Uterus (tissue), 2 donors: ENCODE measurements at regions not wholly inside any gene's neighbourhood (a gene's known extent, or its start where the extent isn't known, plus 50 kb on each side); places are given as distances from the start of the nearest gene placed in this dataset.

ENCODE experiments used
- CTCF ChIP-seq, 4 experiments: fragments of 200-600 bp in 2 of 4; fragments of 450-650 bp in 2 of 4; sonication (generic) in 2 of 4; IDR thresholded peaks; one replicate each; pipeline ENCODE4 v1.5.1; 2016 to 2019; ENCODE audit warnings: antibody characterized with exemption in 4 of 4, mild to moderate bottlenecking in 2 of 4, moderate library complexity in 1 of 4
- POLR2A ChIP-seq, 2 donors: fragments of 450-650 bp; IDR thresholded peaks; one replicate each; pipeline ENCODE4 v1.6.1; 2016; ENCODE audit warnings: antibody characterized with exemption in 2 of 2, mild to moderate bottlenecking in 1 of 2, moderate library complexity in 1 of 2

- no peak for TF ChIP-seq CTCF (IDR thresholded peaks at IDR 0.05)
- TF ChIP-seq POLR2A (IDR thresholded peaks at IDR 0.05), result no peak
These were observed 147.5 kb downstream of the NDFIP2 start for GRCh38 chr13:79628463-79628862.
